B cell (primary cell): ENCODE measurements at regions not wholly inside any gene's neighbourhood (a gene's known extent, or its start where the extent isn't known, plus 50 kb on each side); places are given as distances from the start of the nearest gene placed in this dataset.
"Not testable (repeated sequence)": the region's sequence is repeated elsewhere in the genome, so short reads cannot be mapped to it uniquely, and the experiment has no call there.

Experiments
- ATAC-seq: fragments of 200-7000 bp; cut with Tn5 transposase; one replicate; pipeline ENCODE4 v1.10.0; 2021; ENCODE audit warnings: low read depth, mild to moderate bottlenecking, moderate number of reproducible peaks, moderate library complexity
- CTCF ChIA-PET: fragments of 350-600 bp; sonication (Branson Sonifier 250); formaldehyde crosslinking; loops from one replicate; lab custom pipeline; 2021; ENCODE audit warnings: antibody characterized with exemption, inconsistent platforms; lab: Charles Lee
- POLR2A ChIA-PET: fragments of 350-600 bp; sonication (Branson Sonifier 250); formaldehyde crosslinking; loops from one replicate; lab custom pipeline; 2021; ENCODE audit warnings: antibody characterized with exemption; lab: Charles Lee
- DNase-seq: peaks from one replicate; pipeline ENCODE4 v3.0.0; 2013
- H2AFZ ChIP-seq: 2 replicates; pipeline ENCODE4 v1.6.1; 2012; ENCODE audit warnings: mild to moderate bottlenecking, low read depth, low read length; ENCODE audit not compliant: insufficient read depth, poor library complexity, severe bottlenecking
- H3K27ac ChIP-seq, 2 donors: 1 replicate in 1 of 2; 2 replicates in 1 of 2; pipeline ENCODE4 v1.5.1; 2012 to 2013; ENCODE audit warnings: low read length in 2 of 2, mild to moderate bottlenecking in 2 of 2, moderate library complexity in 1 of 2
- H3K27me3 ChIP-seq, 4 experiments: fragments of 200-600 bp in 1 of 4; sonication (generic) in 1 of 4; replicated peaks in 1 of 4; 1 replicate in 2 of 4; 2 replicates in 2 of 4; pipeline versions ENCODE4 v1.6.1 to v1.7.0; 2013 to 2016; ENCODE audit warnings: low read length in 3 of 4, mild to moderate bottlenecking in 2 of 4, mixed read lengths in 1 of 4, moderate library complexity in 1 of 4; ENCODE audit not compliant: insufficient read depth in 4 of 4, control insufficient read depth in 3 of 4; ENCODE audit errors: control extremely low read depth in 1 of 4
- H3K36me3 ChIP-seq, 2 experiments: replicated peaks in 1 of 2; 1 replicate in 1 of 2; 2 replicates in 1 of 2; pipeline versions ENCODE4 v1.6.1 to v1.7.1; 2013; ENCODE audit warnings: low read length in 1 of 2; ENCODE audit not compliant: insufficient read depth in 2 of 2, control insufficient read depth in 1 of 2; ENCODE audit errors: control extremely low read depth in 1 of 2, extremely low read depth in 1 of 2
- H3K4me1 ChIP-seq, 2 donors: fragments of 200-600 bp in 1 of 2; sonication (generic) in 1 of 2; 1 replicate in 1 of 2; 2 replicates in 1 of 2; pipeline versions ENCODE4 v1.5.1 to v1.6.1; 2013 to 2017; ENCODE audit warnings: low read length in 2 of 2; ENCODE audit not compliant: control insufficient read depth in 2 of 2, insufficient read depth in 2 of 2
- H3K4me2 ChIP-seq: replicated peaks from 2 replicates; pipeline ENCODE3; 2012; ENCODE audit warnings: mild to moderate bottlenecking, low read depth, low read length; ENCODE audit not compliant: poor library complexity, severe bottlenecking
- H3K4me3 ChIP-seq, 5 experiments: fragments of 200-600 bp in 1 of 5; sonication (generic) in 1 of 5; 1 replicate in 3 of 5; 2 replicates in 2 of 5; pipeline versions ENCODE4 v1.5.1 to v1.7.0; 2011 to 2016; ENCODE audit warnings: low read length in 4 of 5, mild to moderate bottlenecking in 4 of 5, low read depth in 2 of 5, control low read depth in 1 of 5, moderate library complexity in 1 of 5; ENCODE audit not compliant: insufficient read depth in 1 of 5; ENCODE audit errors: control extremely low read depth in 1 of 5, extremely low read depth in 1 of 5
- H3K79me2 ChIP-seq: fragments of 200-600 bp; sonication (generic); one replicate; pipeline ENCODE4 v1.6.0; 2016; ENCODE audit warnings: low read length; ENCODE audit not compliant: control insufficient read depth, insufficient read depth
- H3K9ac ChIP-seq: fragments of 200-600 bp; sonication (generic); 2 replicates; pipeline ENCODE4 v1.6.1; 2017; ENCODE audit warnings: mild to moderate bottlenecking, low read length, moderate library complexity
- H3K9me3 ChIP-seq, 3 donors: one replicate each; pipeline versions ENCODE4 v1.6.1 to v1.7.1; 2013; ENCODE audit warnings: low read length in 2 of 3; ENCODE audit not compliant: control insufficient read depth in 2 of 3, insufficient read depth in 1 of 3; ENCODE audit errors: control extremely low read depth in 1 of 3
- H4K20me1 ChIP-seq: 2 replicates; pipeline ENCODE4 v1.6.0; 2012; ENCODE audit warnings: mild to moderate bottlenecking, low read length; ENCODE audit not compliant: insufficient read depth, control insufficient read depth, poor library complexity, severe bottlenecking
- H3K27ac Mint-ChIP-seq: one replicate; pipeline ENCODE4 v1.8.0; 2021; ENCODE audit warnings: mixed read lengths
- H3K27me3 Mint-ChIP-seq: one replicate; pipeline ENCODE4 v1.8.0; 2021; ENCODE audit warnings: mixed read lengths
- H3K4me1 Mint-ChIP-seq: one replicate; pipeline ENCODE4 v1.8.0; 2021; ENCODE audit warnings: mixed read lengths
- H3K4me3 Mint-ChIP-seq: one replicate; pipeline ENCODE4 v1.8.0; 2021; ENCODE audit warnings: mixed read lengths
- H3K9me3 Mint-ChIP-seq: one replicate; pipeline ENCODE4 v1.8.0; 2022; ENCODE audit warnings: mixed read lengths; ENCODE audit not compliant: insufficient read depth
- EZH2 ChIP-seq: IDR thresholded peaks from 2 replicates; pipeline ENCODE4 v1.6.1; 2012; ENCODE audit warnings: borderline replicate concordance, low read depth, mild to moderate bottlenecking, moderate library complexity, low read length; ENCODE audit not compliant: insufficient read depth, poor library complexity, severe bottlenecking
- WGBS: methylation state at CpG from one replicate; pipeline ENCODE4 v1.1.5; 2013; ENCODE audit warnings: missing lambda C conversion rate; ENCODE audit not compliant: insufficient coverage; 5-methylcytosine and 5-hydroxymethylcytosine counted together
- intact Hi-C: fragments of 100-400 bp; cut with micrococcal nuclease; formaldehyde crosslinking; loops from one replicate; pipeline ENCODE4 v1.10.0; 2022
- TF ChIP-seq, protein P1 (sequence below): fragments of 200-600 bp; IDR thresholded peaks from one replicate; pipeline ENCODE4 v1.8.0; 2022; ENCODE audit warnings: antibody characterized with exemption, mild to moderate bottlenecking

DNA sequence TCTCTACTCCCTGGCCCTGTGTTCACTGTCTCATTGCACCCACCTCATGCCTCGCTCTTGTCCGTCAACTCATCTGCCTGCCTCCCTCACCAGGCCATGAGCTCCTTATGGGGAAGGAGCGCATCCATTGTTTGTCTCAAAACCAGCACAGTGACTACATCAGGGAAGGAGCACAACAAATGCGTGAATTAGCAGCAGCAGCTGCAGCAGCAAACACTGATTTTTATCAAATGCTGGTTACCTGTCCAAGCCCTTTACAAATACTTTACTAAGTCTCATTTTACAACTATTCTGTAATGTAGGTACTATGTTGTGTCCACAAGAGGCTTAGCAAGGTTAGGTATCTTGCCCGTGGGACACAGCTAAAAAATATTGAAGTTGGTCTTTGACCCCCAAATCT is 85.9 kb upstream of the PLET1 start:
- TF ChIP-seq, protein P1, sequence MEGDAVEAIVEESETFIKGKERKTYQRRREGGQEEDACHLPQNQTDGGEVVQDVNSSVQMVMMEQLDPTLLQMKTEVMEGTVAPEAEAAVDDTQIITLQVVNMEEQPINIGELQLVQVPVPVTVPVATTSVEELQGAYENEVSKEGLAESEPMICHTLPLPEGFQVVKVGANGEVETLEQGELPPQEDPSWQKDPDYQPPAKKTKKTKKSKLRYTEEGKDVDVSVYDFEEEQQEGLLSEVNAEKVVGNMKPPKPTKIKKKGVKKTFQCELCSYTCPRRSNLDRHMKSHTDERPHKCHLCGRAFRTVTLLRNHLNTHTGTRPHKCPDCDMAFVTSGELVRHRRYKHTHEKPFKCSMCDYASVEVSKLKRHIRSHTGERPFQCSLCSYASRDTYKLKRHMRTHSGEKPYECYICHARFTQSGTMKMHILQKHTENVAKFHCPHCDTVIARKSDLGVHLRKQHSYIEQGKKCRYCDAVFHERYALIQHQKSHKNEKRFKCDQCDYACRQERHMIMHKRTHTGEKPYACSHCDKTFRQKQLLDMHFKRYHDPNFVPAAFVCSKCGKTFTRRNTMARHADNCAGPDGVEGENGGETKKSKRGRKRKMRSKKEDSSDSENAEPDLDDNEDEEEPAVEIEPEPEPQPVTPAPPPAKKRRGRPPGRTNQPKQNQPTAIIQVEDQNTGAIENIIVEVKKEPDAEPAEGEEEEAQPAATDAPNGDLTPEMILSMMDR: no peak
- no peak for TF ChIP-seq EZH2
- Mint-ChIP-seq H3K4me3 (no peak overlapping the region), H3K27me3 (no peaks in the 10 kb centered on the region), H3K9me3 (no peaks in the 10 kb centered on the region), H3K27ac (no peak overlapping the region), H3K4me1 (no peaks in the 10 kb centered on the region)
- no peaks in the 10 kb centered on the region for H3K27me3 ChIP-seq
- H3K4me2 ChIP-seq: no peak overlapping the region
- intact Hi-C loops: no loop called here
- CTCF ChIA-PET: no interaction called here
- ATAC-seq: no peak
- no peaks in the 10 kb centered on the region for H3K36me3 ChIP-seq
- H3K79me2 ChIP-seq: no peaks in the 10 kb centered on the region
- no peak overlapping the region for H3K9ac ChIP-seq
- H4K20me1 ChIP-seq: no peaks in the 10 kb centered on the region
- POLR2A ChIA-PET: no interaction called here
- no peak for DNase-seq
- no peaks in the 10 kb centered on the region for H3K4me1 ChIP-seq
- WGBS: 100% methylated on average over 2 of the region's 5 CpGs
- H2AFZ ChIP-seq: no peak overlapping the region
- H3K27ac ChIP-seq: no peak overlapping the region
- H3K9me3 ChIP-seq: no peaks in the 10 kb centered on the region
- no peak overlapping the region for H3K4me3 ChIP-seq

DNA sequence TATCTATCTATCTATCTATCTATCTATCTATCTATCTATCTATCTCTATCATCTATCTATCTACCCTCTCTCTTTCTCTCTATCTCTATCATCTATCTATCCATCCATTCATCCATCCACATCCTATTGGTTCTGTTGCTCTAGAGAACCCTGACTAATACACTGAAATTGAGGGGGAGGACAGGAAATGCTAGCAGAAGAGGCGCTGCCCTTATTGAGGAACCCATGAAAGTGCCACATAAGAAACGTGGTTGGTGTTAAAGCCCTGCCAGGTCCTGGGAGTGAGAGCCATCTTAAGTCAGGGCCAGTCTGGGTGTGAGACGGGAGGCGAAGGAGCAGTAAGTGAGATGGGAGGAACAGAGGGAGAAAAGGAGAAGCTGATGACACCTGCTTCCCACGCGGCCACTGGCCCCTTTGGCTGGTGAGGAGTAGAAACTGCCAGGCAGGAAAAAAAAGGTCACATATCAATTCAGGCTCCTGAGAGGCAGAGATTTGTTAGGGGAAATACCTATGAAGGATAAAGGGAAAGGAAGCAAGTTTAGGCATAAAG is 87.9 kb upstream of the PLET1 start:
- Histone ChIP-seq H2AFZ (no peak overlapping the region), H3K79me2 (no peaks in the 10 kb centered on the region), H3K9me3 (no peaks in the 10 kb centered on the region), H3K4me2 (no peak overlapping the region), H3K27ac (no peak overlapping the region), H3K27me3 (no peaks in the 10 kb centered on the region), H3K9ac (no peak overlapping the region), H3K36me3 (no peaks in the 10 kb centered on the region), H3K4me1 (no peaks in the 10 kb centered on the region), H3K4me3 (no peak overlapping the region), H4K20me1 (no peaks in the 10 kb centered on the region)
- Mint-ChIP-seq H3K9me3 (no peaks in the 10 kb centered on the region), H3K27me3 (no peaks in the 10 kb centered on the region), H3K4me1 (no peaks in the 10 kb centered on the region), H3K4me3 (no peak overlapping the region), H3K27ac (no peak overlapping the region)
- ChIA-PET POLR2A (no interaction called here), CTCF (no interaction called here)
- no peak for ATAC-seq
- intact Hi-C loops: no loop called here
- WGBS: 82% methylated on average over 6 of the region's 6 CpGs
- no peak for TF ChIP-seq EZH2
- TF ChIP-seq, protein P1: no peak
- DNase-seq: no peak

DNA sequence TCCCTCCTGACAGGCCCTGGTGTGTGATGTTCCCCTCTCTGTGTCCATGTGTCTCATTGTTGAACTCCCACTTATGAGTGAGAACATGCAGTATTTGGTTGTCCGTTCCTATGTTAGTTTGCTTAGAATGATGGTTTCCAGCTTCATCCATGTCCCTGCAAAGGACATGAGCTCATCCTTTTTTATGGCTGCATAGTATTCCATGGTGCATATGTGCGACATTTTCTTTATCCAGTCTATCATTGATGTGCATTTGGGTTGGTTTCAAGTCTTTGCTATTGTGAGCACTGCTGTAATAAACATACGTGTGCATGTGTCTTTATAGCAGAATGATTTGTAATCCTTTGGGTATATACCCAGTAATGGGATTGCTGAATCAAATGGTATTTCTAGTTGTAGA is 90.8 kb upstream of the PLET1 start:
- CTCF ChIA-PET: not testable (repeated sequence)

More for the DNA sequence above, 90.8 kb upstream of the PLET1 start:
- H3K79me2 ChIP-seq, H3K9me3 ChIP-seq, H3K36me3 ChIP-seq, H3K27me3 Mint-ChIP-seq, H3K4me2 ChIP-seq, H2AFZ ChIP-seq, H3K9me3 Mint-ChIP-seq, DNase-seq, H3K27ac ChIP-seq, H3K27ac Mint-ChIP-seq, H3K9ac ChIP-seq, H3K4me1 ChIP-seq, H4K20me1 ChIP-seq, ATAC-seq, H3K4me3 Mint-ChIP-seq, intact Hi-C loops, H3K27me3 ChIP-seq, POLR2A ChIA-PET, H3K4me3 ChIP-seq, H3K4me1 Mint-ChIP-seq: not testable (repeated sequence)
- WGBS: 100% methylated on average over 1 of the region's 3 CpGs
